ENCODE measurements at regions not wholly inside any gene's neighbourhood (a gene's known extent, or its start where the extent isn't known, plus 50 kb on each side); places are given as distances from the start of the nearest gene placed in this dataset.

DNA sequence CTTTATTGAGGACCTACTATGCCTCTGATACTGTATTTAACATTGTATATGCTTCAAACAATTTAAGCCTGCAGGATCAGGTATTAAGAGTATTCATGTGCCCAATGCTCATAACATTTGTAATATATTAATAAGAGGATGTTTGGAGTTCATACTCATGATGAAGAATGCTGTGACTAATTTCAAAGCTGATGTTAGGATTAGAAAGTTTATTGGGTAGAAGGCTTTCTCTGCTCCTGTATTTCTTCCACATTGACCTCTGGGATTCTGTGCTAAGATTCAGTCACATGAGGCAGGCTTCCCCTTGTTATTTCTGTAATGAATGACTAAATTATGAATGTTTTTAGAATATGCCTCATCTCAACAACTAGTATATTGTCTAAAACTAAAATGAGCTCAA lies 456.4 kb downstream of the NFIB start:
- H3K9me3 ChIP-seq: no peaks in the 10 kb centered on the region
- no peak overlapping the region for H3K4me3 ChIP-seq
- ATAC-seq: no peak
- TF ChIP-seq EP300 (IDR thresholded peaks at IDR 0.05): no peak
- TF ChIP-seq POLR2A (IDR thresholded peaks at IDR 0.05): no peak
- TF ChIP-seq, protein P1, sequence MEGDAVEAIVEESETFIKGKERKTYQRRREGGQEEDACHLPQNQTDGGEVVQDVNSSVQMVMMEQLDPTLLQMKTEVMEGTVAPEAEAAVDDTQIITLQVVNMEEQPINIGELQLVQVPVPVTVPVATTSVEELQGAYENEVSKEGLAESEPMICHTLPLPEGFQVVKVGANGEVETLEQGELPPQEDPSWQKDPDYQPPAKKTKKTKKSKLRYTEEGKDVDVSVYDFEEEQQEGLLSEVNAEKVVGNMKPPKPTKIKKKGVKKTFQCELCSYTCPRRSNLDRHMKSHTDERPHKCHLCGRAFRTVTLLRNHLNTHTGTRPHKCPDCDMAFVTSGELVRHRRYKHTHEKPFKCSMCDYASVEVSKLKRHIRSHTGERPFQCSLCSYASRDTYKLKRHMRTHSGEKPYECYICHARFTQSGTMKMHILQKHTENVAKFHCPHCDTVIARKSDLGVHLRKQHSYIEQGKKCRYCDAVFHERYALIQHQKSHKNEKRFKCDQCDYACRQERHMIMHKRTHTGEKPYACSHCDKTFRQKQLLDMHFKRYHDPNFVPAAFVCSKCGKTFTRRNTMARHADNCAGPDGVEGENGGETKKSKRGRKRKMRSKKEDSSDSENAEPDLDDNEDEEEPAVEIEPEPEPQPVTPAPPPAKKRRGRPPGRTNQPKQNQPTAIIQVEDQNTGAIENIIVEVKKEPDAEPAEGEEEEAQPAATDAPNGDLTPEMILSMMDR (IDR thresholded peaks at IDR 0.05): no peak
- no peak for TF ChIP-seq POLR2AphosphoS5 (IDR thresholded peaks at IDR 0.05)
- H3K36me3 ChIP-seq: no peaks in the 10 kb centered on the region
- peaks cover 0 to 12% (median under 1%) of the 10 kb centered on the region in 3 donors for H3K4me1 ChIP-seq
- H3K27me3 ChIP-seq: no peaks in the 10 kb centered on the region
- no peak overlapping the region for H3K27ac ChIP-seq

DNA sequence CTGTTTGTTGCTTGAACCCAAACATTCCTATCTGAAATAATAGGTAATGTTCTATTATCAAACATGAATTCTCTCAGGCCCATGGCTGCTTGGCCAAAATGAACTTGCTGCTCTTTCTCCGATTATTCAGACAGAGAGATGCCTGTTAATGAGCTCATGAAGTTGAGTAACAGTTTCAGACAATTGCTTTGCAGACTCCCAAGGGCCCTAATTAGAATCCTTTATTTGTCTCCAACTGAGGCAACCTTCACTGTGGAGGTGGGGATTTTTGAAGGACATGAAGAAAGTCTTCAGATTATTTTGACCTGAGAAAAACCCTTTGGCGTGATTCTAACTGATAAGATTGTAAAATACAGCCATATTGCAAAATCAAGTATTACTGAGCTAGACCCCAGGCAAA lies 466.7 kb downstream of the NFIB start:
- H3K9me3 ChIP-seq: no peaks in the 10 kb centered on the region
- H3K4me3 ChIP-seq: no peak overlapping the region
- H3K27ac ChIP-seq: no peak overlapping the region
- no peaks in the 10 kb centered on the region for H3K4me1 ChIP-seq
- peak; percentile 55 for ATAC-seq
- no peaks in the 10 kb centered on the region for H3K36me3 ChIP-seq
- 69 to 95% methylated on average over 2 of the region's 2 CpGs for WGBS, 2 donors (ENCODE audit: low coverage in 1 of 2)
- TF ChIP-seq, protein P1 (IDR thresholded peaks at IDR 0.05): no peak
- H3K27me3 ChIP-seq: no peaks in the 10 kb centered on the region

DNA sequence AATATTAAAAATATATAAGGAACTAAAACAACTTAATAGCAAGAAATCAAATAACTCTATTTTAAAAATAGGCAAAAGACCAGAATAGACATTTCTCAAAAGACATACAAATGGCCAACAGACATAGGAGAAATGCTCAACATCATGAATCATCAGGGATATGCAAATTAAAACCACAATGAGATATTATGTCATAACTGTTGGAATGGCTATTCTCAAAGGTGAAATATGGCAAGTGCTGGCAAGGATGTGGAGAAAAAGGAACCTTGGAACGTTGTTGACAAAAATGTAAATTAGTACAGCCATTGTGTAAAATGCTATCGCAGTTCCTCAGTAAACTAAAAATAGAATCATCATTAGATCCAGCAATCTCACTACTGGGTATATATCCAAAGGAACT lies 468.5 kb downstream of the NFIB start:
- no peak for ATAC-seq
- TF ChIP-seq POLR2AphosphoS5 (IDR thresholded peaks at IDR 0.05) (no peak), EP300 (IDR thresholded peaks at IDR 0.05) (no peak), POLR2A (IDR thresholded peaks at IDR 0.05) (no peak)
- TF ChIP-seq, protein P1 (IDR thresholded peaks at IDR 0.05): no peak
- no peak overlapping the region for H3K4me3 ChIP-seq
- no peaks in the 10 kb centered on the region for H3K27me3 ChIP-seq
- WGBS, 2 donors (ENCODE audit: low coverage in 1 of 2): 40 to 69% methylated on average over 1 to 2 of the region's 2 CpGs
- H3K36me3 ChIP-seq: no peaks in the 10 kb centered on the region
- no peak overlapping the region for H3K27ac ChIP-seq
- H3K4me1 ChIP-seq: no peaks in the 10 kb centered on the region
- H3K9me3 ChIP-seq: no peaks in the 10 kb centered on the region

DNA sequence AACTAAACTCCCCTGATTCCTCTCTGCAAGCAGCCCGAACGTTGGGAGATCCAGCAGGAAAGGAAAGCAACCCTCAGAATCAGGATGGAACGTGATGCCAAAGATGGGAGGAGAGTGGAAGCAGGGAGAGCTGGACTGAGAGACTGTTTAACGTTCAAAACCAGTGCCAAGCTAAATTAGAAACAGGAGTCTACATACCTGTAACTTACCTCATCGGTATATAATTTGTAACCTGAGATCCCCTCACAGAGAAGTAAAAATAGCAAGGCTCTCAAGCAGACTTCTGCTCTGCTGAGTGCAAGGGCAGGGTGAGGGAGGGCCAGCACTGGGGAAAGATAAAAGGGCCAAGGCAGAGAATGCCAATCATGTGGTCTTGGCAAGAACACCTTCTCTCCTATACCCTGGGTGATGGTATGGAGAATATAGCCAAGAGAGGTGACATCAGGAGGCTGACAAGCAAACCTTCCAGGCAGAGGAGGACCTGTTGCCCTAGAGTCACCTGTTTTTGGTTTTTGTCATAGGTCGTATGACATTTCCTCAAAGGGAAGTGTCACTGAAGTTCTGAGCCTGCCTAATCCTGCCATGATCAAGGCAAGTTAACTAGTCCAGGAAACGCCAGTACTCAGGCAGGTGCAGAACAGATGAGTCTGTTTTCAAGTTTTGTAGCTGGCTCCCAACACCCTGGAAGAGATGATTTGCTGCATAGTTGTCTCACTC lies 472.0 kb downstream of the NFIB start:
- Histone ChIP-seq H3K9me3 (no peaks in the 10 kb centered on the region), H3K27me3 (no peaks in the 10 kb centered on the region), H3K4me1 (no peaks in the 10 kb centered on the region), H3K27ac (no peak overlapping the region), H3K4me3 (no peak overlapping the region), H3K36me3 (no peaks in the 10 kb centered on the region)
- 29 to 55% methylated on average over 5 to 6 of the region's 7 CpGs for WGBS, 2 donors (ENCODE audit: low coverage in 1 of 2)
- no peak for TF ChIP-seq EP300 (IDR thresholded peaks at IDR 0.05)
- no peak for TF ChIP-seq POLR2AphosphoS5 (IDR thresholded peaks at IDR 0.05)
- TF ChIP-seq, protein P1 (IDR thresholded peaks at IDR 0.05): no peak
- no peak for TF ChIP-seq POLR2A (IDR thresholded peaks at IDR 0.05)
- ATAC-seq: no peak

DNA sequence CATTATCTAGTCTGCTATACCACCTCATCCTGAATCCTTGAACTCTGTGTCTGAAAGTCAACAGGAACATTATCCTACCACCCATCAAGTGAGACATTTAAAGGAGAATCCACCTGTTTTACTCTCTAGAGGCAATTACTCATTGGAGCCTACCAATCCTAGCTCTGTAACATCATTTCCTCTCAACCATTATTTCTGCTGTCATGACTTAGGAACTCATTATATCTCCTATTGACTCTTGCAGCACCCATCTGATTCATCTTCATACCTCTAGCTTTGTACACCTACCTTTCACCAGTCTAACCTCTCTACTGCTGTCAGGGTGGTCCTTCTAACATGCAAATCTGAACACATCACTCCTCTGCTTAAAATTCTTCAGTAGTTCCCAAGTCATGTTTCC lies 481.5 kb downstream of the NFIB start:
- no peaks in the 10 kb centered on the region for H3K36me3 ChIP-seq
- no peaks in the 10 kb centered on the region for H3K27me3 ChIP-seq
- H3K4me3 ChIP-seq: no peak overlapping the region
- H3K9me3 ChIP-seq: peaks cover 0 to 13% (median 0%) of the 10 kb centered on the region in 3 donors
- no peak overlapping the region for H3K27ac ChIP-seq
- TF ChIP-seq POLR2A (IDR thresholded peaks at IDR 0.05) (no peak), EP300 (IDR thresholded peaks at IDR 0.05) (no peak), POLR2AphosphoS5 (IDR thresholded peaks at IDR 0.05) (no peak)
- TF ChIP-seq, protein P1 (IDR thresholded peaks at IDR 0.05): no peak
- H3K4me1 ChIP-seq: no peaks in the 10 kb centered on the region
- no peak for ATAC-seq

Measured in gastroesophageal sphincter (tissue), 4 donors.